Natural killer cell treated with Interleukin-12 subunit alpha and Interleukin-12 subunit beta and Interleukin-15 and Interleukin-18, amount 100 ng/mL, for 72 hours (primary cell): ENCODE measurements at regions not wholly inside any gene's neighbourhood (a gene's known extent, or its start where the extent isn't known, plus 50 kb on each side); places are given as distances from the start of the nearest gene placed in this dataset.

Experiments
- ATAC-seq, 2 donors: fragments of 150-1000 bp; cut with Tn5 transposase in 1 of 2; sonication (Bioruptor Pico), chemical (Tn5 transposase) in 1 of 2; 2 replicates each; pipeline ENCODE4 v1.10.0; 2021
- DNase-seq: peaks from one replicate; pipeline ENCODE4 v3.0.0; 2022; ENCODE audit warnings: low spot score
- H3K27ac Mint-ChIP-seq, 2 donors: 1 replicate in 1 of 2; 2 replicates in 1 of 2; pipeline ENCODE4 v1.8.0; 2022; ENCODE audit warnings: mixed read lengths in 2 of 2, mild to moderate bottlenecking in 1 of 2, moderate library complexity in 1 of 2
- H3K27me3 Mint-ChIP-seq, 2 donors: 1 replicate in 1 of 2; 2 replicates in 1 of 2; pipeline ENCODE4 v1.8.0; 2022; ENCODE audit warnings: mixed read lengths in 2 of 2
- H3K36me3 Mint-ChIP-seq: one replicate; pipeline ENCODE4 v1.8.0; 2022; ENCODE audit warnings: mixed read lengths
- H3K4me1 Mint-ChIP-seq, 2 donors: 1 replicate in 1 of 2; 2 replicates in 1 of 2; pipeline ENCODE4 v1.8.0; 2022; ENCODE audit warnings: low read depth in 2 of 2, mixed read lengths in 2 of 2, mild to moderate bottlenecking in 1 of 2
- H3K4me3 Mint-ChIP-seq: one replicate; pipeline ENCODE4 v1.8.0; 2022; ENCODE audit warnings: mixed read lengths
- H3K9me3 Mint-ChIP-seq: 2 replicates; pipeline ENCODE4 v1.8.0; 2022; ENCODE audit warnings: mixed read lengths

DNA sequence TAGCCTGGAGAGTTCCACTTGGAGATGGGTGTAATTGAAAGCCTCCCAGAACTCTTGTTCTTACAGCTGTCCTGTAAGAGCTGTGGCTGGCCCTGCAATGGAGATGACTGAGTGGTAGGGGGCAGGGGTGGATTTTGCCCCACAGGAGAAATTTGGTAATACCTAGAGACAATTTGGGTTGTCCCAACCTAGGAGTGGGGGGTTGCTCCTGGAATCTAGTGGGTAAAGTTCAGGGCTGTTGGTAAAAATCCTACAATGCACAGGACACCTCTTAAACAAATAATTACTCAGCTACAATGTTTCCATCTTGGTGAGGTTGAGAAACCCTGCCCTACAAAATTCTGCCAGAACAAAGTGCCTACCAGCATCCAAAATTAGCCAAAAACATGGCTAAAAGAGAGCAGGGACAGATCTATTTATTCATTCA is 181.1 kb upstream of the SH3BP4 start:
- Mint-ChIP-seq H3K27me3 (peaks cover 12 to 29% of the 10 kb centered on the region in 2 donors), H3K27ac (no peak overlapping the region), H3K4me3 (no peak overlapping the region), H3K4me1 (no peaks in the 10 kb centered on the region), H3K9me3 (no peaks in the 10 kb centered on the region), H3K36me3 (no peaks in the 10 kb centered on the region)
- DNase-seq (no peak), ATAC-seq (no peak)

DNA sequence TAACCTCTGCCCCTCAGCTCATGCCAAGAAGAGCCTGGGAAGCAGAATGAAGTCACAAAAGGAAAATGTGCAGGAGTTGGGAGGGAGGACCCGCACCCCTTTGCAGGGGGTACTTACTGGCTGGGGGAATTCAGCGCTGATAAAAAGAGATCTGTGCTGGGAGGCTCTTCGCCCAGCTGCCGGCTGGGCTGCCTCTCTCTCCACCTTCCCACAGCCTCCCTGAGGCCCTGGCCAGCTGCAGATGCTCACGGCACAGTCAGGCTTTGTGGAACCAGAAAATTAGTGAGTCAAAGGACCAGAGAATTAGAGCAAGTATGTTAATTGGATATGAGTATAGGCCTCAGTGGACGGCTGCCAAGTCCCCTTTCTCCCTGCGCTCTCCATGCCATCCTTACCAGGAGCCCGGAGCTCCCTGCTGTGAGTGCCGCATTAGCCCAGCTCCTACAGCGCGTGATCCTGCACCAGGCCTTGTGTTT is 181.7 kb upstream of the SH3BP4 start:
- no peaks in the 10 kb centered on the region for H3K4me1 Mint-ChIP-seq
- no peak overlapping the region for H3K4me3 Mint-ChIP-seq
- peaks cover 13 to 35% of the 10 kb centered on the region in 2 donors for H3K27me3 Mint-ChIP-seq
- DNase-seq (no peak), ATAC-seq (no peak)
- no peaks in the 10 kb centered on the region for H3K36me3 Mint-ChIP-seq
- H3K27ac Mint-ChIP-seq, result no peak overlapping the region
- H3K9me3 Mint-ChIP-seq, result no peaks in the 10 kb centered on the region

DNA sequence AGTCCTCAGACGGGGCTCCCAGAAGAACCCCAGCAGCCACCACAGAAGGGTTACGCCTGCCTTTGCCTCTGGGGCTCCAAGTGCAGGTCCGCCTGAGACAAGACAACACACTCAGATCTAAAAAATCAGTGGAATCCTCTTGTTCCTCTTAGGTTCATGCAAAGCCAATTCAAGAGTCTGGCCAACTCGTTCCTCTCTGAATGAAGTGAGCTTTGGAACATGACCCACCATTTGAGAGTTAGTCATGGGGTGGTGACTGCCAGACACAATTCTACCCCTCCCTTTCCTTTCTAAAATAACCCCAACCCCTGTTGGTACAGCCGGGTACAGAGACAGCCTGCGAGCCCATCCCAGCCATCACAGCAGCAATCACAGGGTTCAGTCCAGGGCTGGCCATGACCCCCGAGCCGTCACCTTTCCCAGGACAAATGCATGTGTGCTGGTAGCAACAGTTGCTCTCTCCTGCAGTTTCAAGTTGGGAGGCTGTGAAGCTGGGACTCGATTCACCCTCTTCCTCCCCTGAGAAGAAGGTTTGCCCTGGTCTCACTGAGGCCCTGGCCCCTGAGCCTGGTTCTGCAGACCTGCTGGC is 183.1 kb upstream of the SH3BP4 start:
- no peaks in the 10 kb centered on the region for H3K9me3 Mint-ChIP-seq
- no peaks in the 10 kb centered on the region for H3K36me3 Mint-ChIP-seq
- ATAC-seq, result no peak
- no peaks in the 10 kb centered on the region for H3K4me1 Mint-ChIP-seq
- H3K27me3 Mint-ChIP-seq, result peaks cover 13 to 30% of the 10 kb centered on the region in 2 donors
- H3K27ac Mint-ChIP-seq, result no peak overlapping the region
- DNase-seq, result no peak
- H3K4me3 Mint-ChIP-seq, result no peak overlapping the region

DNA sequence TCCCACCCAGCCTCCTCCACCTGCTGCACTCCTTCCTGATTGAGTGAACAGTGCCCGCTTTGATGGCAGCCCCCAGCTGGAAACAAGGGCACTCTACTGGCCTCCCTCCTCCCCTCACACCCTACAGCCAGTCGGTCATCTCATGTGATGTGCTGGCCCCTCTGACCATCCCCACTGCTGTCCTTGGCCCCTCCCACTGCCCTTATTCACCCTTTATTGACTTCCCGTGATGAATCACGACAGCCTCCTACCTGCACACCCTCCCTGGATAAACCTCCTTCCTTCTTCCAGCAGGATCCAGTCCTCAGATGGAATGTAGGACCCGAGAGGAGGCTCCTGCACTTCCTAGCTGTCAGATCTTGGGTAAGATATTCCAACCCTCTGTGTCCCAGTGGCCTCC is 186.5 kb upstream of the SH3BP4 start:
- Mint-ChIP-seq H3K4me3 (no peak overlapping the region), H3K9me3 (no peaks in the 10 kb centered on the region), H3K27ac (no peak overlapping the region), H3K36me3 (no peaks in the 10 kb centered on the region), H3K27me3 (peaks cover 10 to 24% of the 10 kb centered on the region in 2 donors), H3K4me1 (no peaks in the 10 kb centered on the region)
- ATAC-seq, result no peak
- no peak for DNase-seq

DNA sequence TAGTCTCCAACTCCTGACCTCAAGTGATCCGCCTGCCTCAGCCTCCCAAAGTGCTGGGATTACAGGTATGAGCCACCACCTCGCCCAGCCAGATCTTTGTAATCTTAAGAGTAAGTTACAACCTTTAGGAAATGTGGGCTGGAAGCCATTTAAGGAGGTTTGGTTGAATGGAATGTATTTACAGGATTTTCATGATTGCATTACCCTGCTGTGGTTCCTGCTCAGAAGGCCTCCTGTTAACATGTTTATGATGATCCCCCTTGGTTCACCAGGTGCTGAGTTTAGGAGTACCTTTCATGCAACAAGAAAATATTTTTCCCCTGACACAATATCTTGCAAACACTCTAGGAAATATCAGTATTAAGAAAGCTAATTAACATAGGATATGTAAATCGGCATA is 187.4 kb upstream of the SH3BP4 start:
- DNase-seq (no peak), ATAC-seq (no peak)
- Mint-ChIP-seq H3K27ac (no peak overlapping the region), H3K4me1 (no peaks in the 10 kb centered on the region), H3K9me3 (no peaks in the 10 kb centered on the region), H3K27me3 (peaks cover 12 to 30% of the 10 kb centered on the region in 2 donors), H3K36me3 (no peaks in the 10 kb centered on the region), H3K4me3 (no peak overlapping the region)

DNA sequence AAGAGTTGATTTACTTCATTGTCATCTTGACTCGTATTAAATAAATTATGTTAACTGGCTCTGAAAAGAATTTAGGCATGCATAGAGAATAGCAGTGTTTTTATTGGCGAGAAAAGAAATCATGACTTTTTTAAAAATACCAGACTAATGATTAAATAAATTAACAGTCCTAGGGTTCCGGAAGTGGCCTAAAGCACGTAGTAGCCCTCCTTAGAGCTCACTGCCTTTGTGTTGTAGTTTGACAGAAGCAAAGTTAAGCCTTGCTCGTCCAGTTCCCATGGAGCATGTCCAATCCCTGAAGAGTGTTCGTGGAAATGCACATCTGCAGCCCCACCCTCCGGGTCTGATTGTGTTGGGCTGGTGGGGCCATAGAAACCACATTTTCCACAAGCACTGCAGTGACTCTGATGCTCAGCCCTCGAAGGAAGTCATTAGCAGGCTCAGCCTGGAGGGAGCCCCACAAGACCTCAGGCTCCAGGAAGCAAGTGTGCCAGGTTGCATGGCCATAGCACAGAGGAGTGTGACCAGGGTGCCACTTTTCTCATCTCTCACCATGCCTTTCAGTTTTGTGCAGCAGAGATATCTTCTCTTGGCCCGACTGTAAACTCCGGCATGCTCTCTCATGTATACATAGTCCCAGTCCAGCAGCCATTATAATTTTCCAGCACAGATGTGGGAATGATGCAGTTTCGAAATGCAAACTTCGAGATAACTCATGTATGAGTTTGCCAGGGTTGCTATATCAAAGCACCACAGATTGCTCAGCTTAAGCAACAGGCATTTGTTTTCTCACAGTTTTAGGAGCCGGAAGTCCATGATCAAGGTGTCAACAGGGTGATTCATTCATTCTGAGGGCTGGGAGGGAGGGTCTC is 188.6 kb upstream of the SH3BP4 start:
- no peak for DNase-seq
- Mint-ChIP-seq H3K9me3 (no peaks in the 10 kb centered on the region), H3K4me1 (no peaks in the 10 kb centered on the region), H3K36me3 (no peaks in the 10 kb centered on the region), H3K27ac (no peak overlapping the region), H3K4me3 (no peak overlapping the region), H3K27me3 (peaks cover 15 to 27% of the 10 kb centered on the region in 2 donors)
- ATAC-seq, result no peak

DNA sequence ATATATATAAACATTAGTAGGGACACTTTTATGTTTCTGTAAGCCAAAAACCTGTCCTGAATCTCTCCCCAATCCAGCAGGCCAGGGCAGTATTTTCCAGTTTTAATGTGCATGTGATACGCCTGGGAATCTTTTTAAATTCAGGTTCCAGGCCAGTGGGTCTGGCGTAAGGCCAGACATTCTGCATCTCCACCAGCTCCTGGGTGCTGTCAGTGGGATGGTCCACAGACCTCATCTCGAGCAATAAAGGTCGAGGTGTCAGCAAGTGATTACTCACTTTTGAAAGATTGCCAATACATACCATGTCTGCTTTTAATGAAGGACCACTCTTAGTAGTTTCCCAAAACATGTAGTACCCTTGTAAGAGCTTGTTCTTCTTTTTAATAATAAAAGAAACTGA is 189.9 kb upstream of the SH3BP4 start:
- H3K36me3 Mint-ChIP-seq, result no peaks in the 10 kb centered on the region
- H3K27ac Mint-ChIP-seq, result no peak overlapping the region
- no peaks in the 10 kb centered on the region for H3K4me1 Mint-ChIP-seq
- DNase-seq, result no peak
- H3K27me3 Mint-ChIP-seq, result peaks cover 16 to 26% of the 10 kb centered on the region in 2 donors
- no peak for ATAC-seq
- H3K4me3 Mint-ChIP-seq, result no peak overlapping the region
- no peaks in the 10 kb centered on the region for H3K9me3 Mint-ChIP-seq

DNA sequence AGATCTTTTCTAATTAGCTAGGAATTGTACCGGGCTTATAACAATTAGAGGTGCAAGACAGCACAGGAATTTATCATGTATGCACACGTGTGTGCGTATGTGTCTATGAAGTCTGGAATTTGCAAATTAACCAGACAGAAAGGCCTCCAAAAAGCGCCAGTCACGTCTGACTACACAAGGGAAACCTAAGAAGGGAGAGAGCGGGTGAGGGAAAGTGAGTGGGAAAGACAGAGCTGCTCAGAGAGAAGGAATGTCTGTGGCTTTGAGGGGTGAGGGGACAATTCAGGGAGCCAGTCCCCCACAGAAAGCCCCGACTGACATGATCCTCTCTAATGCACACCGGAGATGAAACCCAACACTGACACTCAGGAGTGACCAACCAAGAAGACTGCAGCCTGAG is 197.7 kb upstream of the SH3BP4 start:
- Mint-ChIP-seq H3K4me3 (no peak overlapping the region), H3K27ac (no peak overlapping the region), H3K9me3 (no peaks in the 10 kb centered on the region), H3K27me3 (peaks cover 12 to 16% of the 10 kb centered on the region in 2 donors), H3K36me3 (peaks cover 4% of the 10 kb centered on the region), H3K4me1 (no peaks in the 10 kb centered on the region)
- no peak for DNase-seq
- peak in 1 of 2 donors; percentile 36 for ATAC-seq

DNA sequence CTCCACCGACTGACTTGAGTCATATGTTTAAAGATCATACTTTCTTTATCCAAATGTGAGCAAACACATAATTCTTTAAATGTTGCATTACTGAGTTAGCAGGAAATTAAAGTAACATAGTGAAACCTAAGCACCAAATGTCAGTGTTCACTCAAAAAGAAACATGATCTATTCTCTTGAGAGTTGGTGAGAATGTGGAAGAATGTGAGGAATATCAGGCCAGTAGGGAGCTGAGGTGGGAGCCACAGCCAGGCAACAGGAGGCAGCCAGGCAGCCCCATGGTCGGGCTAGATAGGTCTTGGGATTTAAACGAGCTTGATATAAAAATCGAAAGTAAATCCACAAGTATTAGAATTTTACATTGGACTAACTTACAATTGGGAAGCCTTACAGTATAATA is 198.1 kb upstream of the SH3BP4 start:
- H3K27ac Mint-ChIP-seq, result no peak overlapping the region
- H3K4me3 Mint-ChIP-seq, result no peak overlapping the region
- no peak for DNase-seq
- no peaks in the 10 kb centered on the region for H3K9me3 Mint-ChIP-seq
- peaks cover 4% of the 10 kb centered on the region for H3K36me3 Mint-ChIP-seq
- ATAC-seq, result no peak
- H3K27me3 Mint-ChIP-seq, result peaks cover 12 to 17% of the 10 kb centered on the region in 2 donors
- H3K4me1 Mint-ChIP-seq, result no peaks in the 10 kb centered on the region

DNA sequence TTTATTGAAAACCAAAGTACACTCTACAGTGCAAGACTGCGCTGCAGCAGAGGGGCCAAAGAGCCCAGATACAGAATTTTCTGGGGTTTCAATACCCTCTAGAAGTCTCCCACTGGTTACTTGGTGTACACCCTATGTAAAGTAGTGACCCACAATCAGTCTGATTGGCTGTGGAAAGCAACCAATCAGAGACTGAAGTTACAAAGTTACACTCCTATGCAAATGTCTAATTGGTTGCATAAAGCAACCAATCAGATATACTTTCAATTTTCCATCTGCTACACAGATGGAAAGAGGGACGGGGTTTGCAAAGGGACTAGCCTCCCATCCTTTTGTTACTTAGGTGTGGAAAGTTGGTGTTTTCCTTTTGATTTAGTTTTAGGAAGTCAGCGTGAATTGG is 198.9 kb upstream of the SH3BP4 start:
- no peak overlapping the region for H3K4me3 Mint-ChIP-seq
- H3K27me3 Mint-ChIP-seq, result peaks cover 6 to 17% of the 10 kb centered on the region in 2 donors
- no peaks in the 10 kb centered on the region for H3K4me1 Mint-ChIP-seq
- ATAC-seq (no peak), DNase-seq (no peak)
- no peak overlapping the region for H3K27ac Mint-ChIP-seq
- H3K36me3 Mint-ChIP-seq, result peaks cover 4% of the 10 kb centered on the region
- H3K9me3 Mint-ChIP-seq, result no peaks in the 10 kb centered on the region

DNA sequence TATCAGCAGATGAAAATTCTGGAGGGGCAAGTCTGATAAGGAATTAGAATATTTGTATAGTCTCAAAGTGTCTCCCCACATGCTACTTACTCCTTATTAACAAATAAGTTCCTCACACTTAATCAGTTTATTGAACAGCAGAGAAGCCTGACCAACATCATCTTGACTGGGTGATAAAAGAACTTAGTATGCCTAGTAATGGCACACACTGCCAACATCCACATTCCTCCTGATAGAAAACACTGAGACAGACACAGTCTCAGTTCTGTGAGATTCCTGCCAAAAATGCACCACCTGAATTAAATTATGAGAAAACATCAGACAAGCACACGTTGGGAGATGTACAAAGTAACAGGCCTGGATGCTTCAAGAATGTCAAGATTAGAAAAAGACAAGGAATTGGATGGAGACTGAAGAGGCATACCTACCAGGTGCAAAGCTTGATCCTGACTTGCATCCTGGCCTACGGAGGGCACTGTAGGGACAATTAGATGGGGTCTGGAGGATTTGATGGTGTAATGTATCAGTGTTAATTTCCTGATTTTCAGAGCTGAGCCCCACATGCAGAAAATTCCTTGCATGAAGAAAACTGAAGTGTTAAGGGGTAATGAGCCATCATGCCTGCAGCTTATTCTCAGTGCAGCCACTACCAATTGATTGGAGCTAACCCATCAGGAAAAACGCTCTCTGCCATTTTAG is 200.4 kb upstream of the SH3BP4 start:
- H3K36me3 Mint-ChIP-seq, result peaks cover 4% of the 10 kb centered on the region
- no peak for DNase-seq
- no peak overlapping the region for H3K4me3 Mint-ChIP-seq
- no peaks in the 10 kb centered on the region for H3K4me1 Mint-ChIP-seq
- no peak for ATAC-seq
- no peaks in the 10 kb centered on the region for H3K9me3 Mint-ChIP-seq
- peaks cover 11 to 29% of the 10 kb centered on the region in 2 donors for H3K27me3 Mint-ChIP-seq
- no peak overlapping the region for H3K27ac Mint-ChIP-seq

DNA sequence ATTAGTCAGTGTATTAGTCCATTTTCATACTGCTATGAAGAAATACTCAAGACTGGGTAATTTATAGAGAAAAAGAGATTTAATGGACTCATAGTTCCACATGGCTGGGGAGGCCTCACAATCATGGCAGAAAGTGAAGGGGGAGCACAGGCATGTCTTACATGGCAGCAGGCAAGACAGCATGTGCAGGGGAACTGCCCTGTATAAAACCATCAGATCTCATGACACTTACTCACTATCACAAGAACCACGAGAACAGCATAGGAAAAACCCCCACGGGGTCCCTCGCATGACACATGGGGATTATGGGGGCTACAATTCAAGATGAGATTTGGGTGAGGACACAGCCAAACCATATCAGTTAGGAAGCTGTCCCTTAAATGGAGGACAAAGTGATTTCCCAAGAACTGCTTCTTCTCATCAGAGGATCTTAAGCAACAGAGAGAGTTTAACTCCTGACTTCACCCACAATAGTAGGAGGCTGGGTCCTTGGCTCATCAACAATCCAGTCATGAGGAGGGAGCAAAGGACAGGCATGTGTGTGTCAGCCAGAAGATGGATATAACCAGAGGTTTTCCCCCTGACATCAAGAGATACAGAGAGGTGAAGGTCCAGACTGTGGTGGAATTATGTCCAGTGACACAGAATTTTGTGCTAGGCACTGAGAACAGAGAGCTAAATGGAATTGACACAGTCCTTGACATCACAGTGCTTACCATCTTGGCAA is 203.8 kb upstream of the SH3BP4 start:
- no peak for ATAC-seq
- Mint-ChIP-seq H3K4me3 (no peak overlapping the region), H3K9me3 (no peaks in the 10 kb centered on the region), H3K4me1 (no peaks in the 10 kb centered on the region), H3K36me3 (no peaks in the 10 kb centered on the region), H3K27me3 (peaks cover 14 to 34% of the 10 kb centered on the region in 2 donors), H3K27ac (no peak overlapping the region)
- DNase-seq, result no peak

DNA sequence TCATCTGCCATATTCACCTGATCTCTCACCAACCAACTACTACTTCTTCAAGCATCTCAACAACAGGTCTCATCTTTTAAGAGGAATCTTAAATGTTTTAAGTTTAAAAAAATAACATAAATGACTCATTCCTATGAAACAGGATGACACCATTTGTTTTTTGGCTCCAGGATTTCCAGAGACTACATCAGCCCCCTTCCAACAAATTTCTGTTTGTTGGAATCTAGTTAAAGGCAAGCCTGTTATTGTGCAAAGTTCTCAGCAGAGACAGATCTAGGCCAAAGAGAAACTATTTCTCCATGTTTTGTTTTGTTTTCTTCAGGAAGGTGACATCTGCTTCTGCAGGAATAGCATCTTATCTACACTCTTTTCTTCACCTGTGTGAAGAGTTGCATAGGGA is 204.8 kb upstream of the SH3BP4 start:
- ATAC-seq, result no peak
- H3K9me3 Mint-ChIP-seq, result no peaks in the 10 kb centered on the region
- H3K4me1 Mint-ChIP-seq, result no peaks in the 10 kb centered on the region
- no peak overlapping the region for H3K4me3 Mint-ChIP-seq
- no peak overlapping the region for H3K27ac Mint-ChIP-seq
- no peaks in the 10 kb centered on the region for H3K36me3 Mint-ChIP-seq
- no peak for DNase-seq
- H3K27me3 Mint-ChIP-seq, result peaks cover 14 to 37% of the 10 kb centered on the region in 2 donors
